ENCODE measurements at regions not wholly inside any gene's neighbourhood (a gene's known extent, or its start where the extent isn't known, plus 50 kb on each side); places are given as distances from the start of the nearest gene placed in this dataset.

DNA sequence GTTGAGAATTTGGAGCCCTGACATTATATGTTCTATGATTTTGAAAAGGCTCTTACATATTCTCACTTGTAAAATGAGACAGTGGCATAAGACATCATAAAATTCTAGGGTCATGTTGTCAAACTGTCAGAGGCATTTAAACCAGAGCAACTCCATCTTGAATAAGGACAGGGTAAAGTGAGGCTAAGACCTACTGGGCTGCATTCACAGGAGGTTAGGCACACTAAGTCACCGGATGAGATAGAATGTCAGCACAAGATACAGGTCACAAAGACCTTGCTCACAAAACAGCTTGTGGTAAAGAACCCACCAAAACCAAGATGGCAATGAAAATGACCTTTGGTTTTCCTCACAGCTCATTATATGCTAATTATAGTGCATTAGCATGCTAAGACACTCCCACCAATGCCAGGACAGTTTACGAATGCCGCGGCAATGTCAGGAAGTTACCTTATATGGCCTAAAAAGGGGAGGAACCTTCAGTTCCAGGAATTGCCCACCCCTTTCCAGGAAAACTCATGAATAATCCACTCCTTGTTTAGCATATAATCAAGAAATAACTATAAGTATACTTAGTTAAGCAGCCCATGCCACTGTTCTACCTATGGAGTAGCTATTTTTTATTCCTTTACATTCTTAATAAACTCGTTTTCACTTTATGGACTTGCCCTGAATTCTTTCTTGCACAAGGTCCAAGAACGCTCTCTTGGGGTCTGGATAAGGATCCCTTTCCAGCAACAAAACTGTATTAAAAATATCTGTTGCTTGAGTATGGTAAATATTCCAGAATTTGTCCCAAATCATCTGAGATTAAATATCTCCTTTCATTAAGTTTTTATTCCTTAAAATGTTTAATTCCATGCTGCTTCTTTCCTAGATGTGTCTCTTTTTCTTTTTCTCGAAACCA lies 406.4 kb downstream of the METTL4 start:
- no peak for TF ChIP-seq POLR2A (IDR thresholded peaks at IDR 0.05)
- TF ChIP-seq, protein P1, sequence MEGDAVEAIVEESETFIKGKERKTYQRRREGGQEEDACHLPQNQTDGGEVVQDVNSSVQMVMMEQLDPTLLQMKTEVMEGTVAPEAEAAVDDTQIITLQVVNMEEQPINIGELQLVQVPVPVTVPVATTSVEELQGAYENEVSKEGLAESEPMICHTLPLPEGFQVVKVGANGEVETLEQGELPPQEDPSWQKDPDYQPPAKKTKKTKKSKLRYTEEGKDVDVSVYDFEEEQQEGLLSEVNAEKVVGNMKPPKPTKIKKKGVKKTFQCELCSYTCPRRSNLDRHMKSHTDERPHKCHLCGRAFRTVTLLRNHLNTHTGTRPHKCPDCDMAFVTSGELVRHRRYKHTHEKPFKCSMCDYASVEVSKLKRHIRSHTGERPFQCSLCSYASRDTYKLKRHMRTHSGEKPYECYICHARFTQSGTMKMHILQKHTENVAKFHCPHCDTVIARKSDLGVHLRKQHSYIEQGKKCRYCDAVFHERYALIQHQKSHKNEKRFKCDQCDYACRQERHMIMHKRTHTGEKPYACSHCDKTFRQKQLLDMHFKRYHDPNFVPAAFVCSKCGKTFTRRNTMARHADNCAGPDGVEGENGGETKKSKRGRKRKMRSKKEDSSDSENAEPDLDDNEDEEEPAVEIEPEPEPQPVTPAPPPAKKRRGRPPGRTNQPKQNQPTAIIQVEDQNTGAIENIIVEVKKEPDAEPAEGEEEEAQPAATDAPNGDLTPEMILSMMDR (IDR thresholded peaks at IDR 0.05), result no peak

Data from right lobe of liver (tissue), 4 donors.